SK-N-SH treated with all-trans-retinoic acid at 6 μM for 48 hours (cell line): ENCODE measurements at regions not wholly inside any gene's neighbourhood (a gene's known extent, or its start where the extent isn't known, plus 50 kb on each side); places are given as distances from the start of the nearest gene placed in this dataset.

Experiments used
- ATAC-seq: fragments of 200-7000 bp; cut with Tn5 transposase; 3 replicates; pipeline ENCODE4 v1.9.1; 2020; ENCODE audit warnings: mild to moderate bottlenecking, moderate library complexity
- ARNTL ChIP-seq: fragments of 450-650 bp; formaldehyde crosslinking; IDR thresholded peaks from 2 replicates; pipeline ENCODE4 v1.5.0; 2020; ENCODE audit warnings: low read depth, mild to moderate bottlenecking, moderate library complexity, borderline replicate concordance
- BACH2 ChIP-seq: fragments of 250-450 bp; sonication (Bioruptor Pico); IDR thresholded peaks from 2 replicates; pipeline ENCODE4 v1.9.0; 2021; ENCODE audit warnings: mild to moderate bottlenecking, borderline replicate concordance
- CREB5 ChIP-seq: fragments of 250-450 bp; sonication (Bioruptor Pico); IDR thresholded peaks from 2 replicates; pipeline ENCODE4 v1.5.1; 2020; ENCODE audit warnings: low read depth, mild to moderate bottlenecking, moderate library complexity
- CSDC2 ChIP-seq: fragments of 250-450 bp; sonication (Bioruptor Pico); IDR thresholded peaks from 2 replicates; pipeline ENCODE4 v1.5.0; 2020; ENCODE audit warnings: mild to moderate bottlenecking, moderate library complexity
- CSRNP3 ChIP-seq: fragments of 250-450 bp; sonication (Bioruptor Pico); IDR thresholded peaks from 2 replicates; pipeline ENCODE4 v1.5.1; 2021; ENCODE audit warnings: mild to moderate bottlenecking, moderate library complexity
- ESRRG ChIP-seq: fragments of 250-450 bp; sonication (Bioruptor Pico); IDR thresholded peaks from 2 replicates; pipeline ENCODE4 v1.6.1; 2021; ENCODE audit warnings: mild to moderate bottlenecking
- GLIS3 ChIP-seq: fragments of 250-450 bp; sonication (Bioruptor Pico); IDR thresholded peaks from 2 replicates; pipeline ENCODE4 v1.5.0; 2020; ENCODE audit warnings: mild to moderate bottlenecking, moderate library complexity
- OSR1 ChIP-seq: fragments of 250-450 bp; sonication (Bioruptor Pico); IDR thresholded peaks from 2 replicates; pipeline ENCODE4 v1.8.0; 2022; ENCODE audit warnings: moderate library complexity, mild to moderate bottlenecking, inconsistent platforms
- PATZ1 ChIP-seq: fragments of 250-450 bp; sonication (Bioruptor Pico); IDR thresholded peaks from 2 replicates; pipeline ENCODE4 v1.8.0; 2020; ENCODE audit warnings: mild to moderate bottlenecking, moderate library complexity, borderline replicate concordance
- POU6F1 ChIP-seq: fragments of 250-450 bp; sonication (Bioruptor Pico); IDR thresholded peaks from 2 replicates; pipeline ENCODE4 v1.8.0; 2021; ENCODE audit warnings: low read depth, mild to moderate bottlenecking, moderate library complexity, borderline replicate concordance
- PPARA ChIP-seq: fragments of 250-450 bp; sonication (Bioruptor Pico); IDR thresholded peaks from 2 replicates; pipeline ENCODE4 v1.5.0; 2020; ENCODE audit warnings: mild to moderate bottlenecking, borderline replicate concordance
- RARB ChIP-seq: fragments of 250-450 bp; sonication (Bioruptor Pico); IDR thresholded peaks from 2 replicates; pipeline ENCODE4 v1.8.0; 2021; ENCODE audit warnings: mild to moderate bottlenecking, moderate library complexity
- SNAI2 ChIP-seq: fragments of 250-450 bp; sonication (Bioruptor Pico); IDR thresholded peaks from 2 replicates; pipeline ENCODE4 v1.5.0; 2020; ENCODE audit warnings: mild to moderate bottlenecking, moderate library complexity
- TCF4 ChIP-seq: fragments of 250-450 bp; sonication (Bioruptor Pico); IDR thresholded peaks from 2 replicates; pipeline ENCODE4 v1.8.0; 2021; ENCODE audit warnings: mild to moderate bottlenecking, moderate library complexity, borderline replicate concordance
- TOX ChIP-seq: fragments of 250-450 bp; sonication (Bioruptor Pico); IDR thresholded peaks from 2 replicates; pipeline ENCODE4 v1.8.0; 2021; ENCODE audit warnings: mild to moderate bottlenecking, moderate library complexity, borderline replicate concordance
- TSHZ2 ChIP-seq: fragments of 250-450 bp; sonication (Bioruptor Pico); IDR thresholded peaks from 2 replicates; pipeline ENCODE4 v1.5.0; 2020; ENCODE audit warnings: mild to moderate bottlenecking, moderate library complexity
- ZC3H10 ChIP-seq: fragments of 250-450 bp; sonication (Bioruptor Pico); IDR thresholded peaks from 2 replicates; pipeline ENCODE4 v1.5.1; 2021; ENCODE audit warnings: mild to moderate bottlenecking, moderate library complexity
- ZFP3 ChIP-seq: fragments of 250-450 bp; sonication (Bioruptor Pico); IDR thresholded peaks from 2 replicates; pipeline ENCODE4 v1.5.0; 2020; ENCODE audit warnings: mild to moderate bottlenecking, moderate library complexity
- ZFP30 ChIP-seq: fragments of 450-650 bp; formaldehyde crosslinking; IDR thresholded peaks from 2 replicates; pipeline ENCODE4 v1.5.0; 2022; ENCODE audit warnings: mild to moderate bottlenecking, moderate library complexity
- ZNF565 ChIP-seq: fragments of 450-650 bp; formaldehyde crosslinking; conservative IDR thresholded peaks from 2 replicates; pipeline ENCODE4 v1.5.0; 2020; ENCODE audit warnings: low read depth, mild to moderate bottlenecking, moderate library complexity
- ZNF70 ChIP-seq: fragments of 450-650 bp; formaldehyde crosslinking; IDR thresholded peaks from 2 replicates; pipeline ENCODE4 v1.5.0; 2020; ENCODE audit warnings: mild to moderate bottlenecking, moderate library complexity
- ZNF8 ChIP-seq: fragments of 450-650 bp; formaldehyde crosslinking; IDR thresholded peaks from 2 replicates; pipeline ENCODE4 v1.5.0; 2020; ENCODE audit warnings: mild to moderate bottlenecking, moderate library complexity

GRCh38 chrX:25079020-25079419 is 63.3 kb upstream of the ARX start (continued):
- TF ChIP-seq TSHZ2 (CRISPR knock-in tag) = no peak
- no peak for TF ChIP-seq ZNF8

GRCh38 chrX:25076941-25077500 is 61.3 kb upstream of the ARX start:
- ATAC-seq = no peak
- TF ChIP-seq TCF4 (CRISPR knock-in tag) (no peak), ARNTL (CRISPR knock-in tag) (no peak), ZNF565 (CRISPR knock-in tag) (no peak), TOX (CRISPR knock-in tag) (no peak), PATZ1 (CRISPR knock-in tag) (no peak), GLIS3 (CRISPR knock-in tag) (no peak), ZFP3 (CRISPR knock-in tag) (no peak), ZFP30 (no peak), CSRNP3 (CRISPR knock-in tag) (no peak), ZC3H10 (CRISPR knock-in tag) (no peak), POU6F1 (CRISPR knock-in tag) (no peak), BACH2 (CRISPR knock-in tag) (no peak), OSR1 (CRISPR knock-in tag) (no peak), RARB (no peak), CREB5 (CRISPR knock-in tag) (no peak), ZNF8 (no peak), ZNF70 (CRISPR knock-in tag) (no peak), ESRRG (no peak)
- TF ChIP-seq, all 23 proteins: peak for 0

- TF ChIP-seq BACH2 (CRISPR knock-in tag) (no peak), PATZ1 (CRISPR knock-in tag) (no peak), TSHZ2 (CRISPR knock-in tag) (no peak), RARB (no peak), ZFP3 (CRISPR knock-in tag) (no peak), OSR1 (CRISPR knock-in tag) (no peak), PPARA (CRISPR knock-in tag) (no peak), CSDC2 (CRISPR knock-in tag) (no peak), ARNTL (CRISPR knock-in tag) (no peak), ZNF565 (CRISPR knock-in tag) (no peak), SNAI2 (CRISPR knock-in tag) (no peak), CREB5 (CRISPR knock-in tag) (no peak), TCF4 (CRISPR knock-in tag) (no peak)
- no peak for ATAC-seq
Observed at GRCh38 chrX:25072247-25072646, 56.5 kb upstream of the ARX start.
